ENCODE measurements at regions not wholly inside any gene's neighbourhood (a gene's known extent, or its start where the extent isn't known, plus 50 kb on each side); places are given as distances from the start of the nearest gene placed in this dataset.
"Not testable (repeated sequence)": the region's sequence is repeated elsewhere in the genome, so short reads cannot be mapped to it uniquely, and the experiment has no call there.

- DNase-seq (ENCODE audit: low spot score) = no peak
Measured at GRCh38 chr7:20520530-20520929, 94.9 kb upstream of the ABCB5 start.

DNA sequence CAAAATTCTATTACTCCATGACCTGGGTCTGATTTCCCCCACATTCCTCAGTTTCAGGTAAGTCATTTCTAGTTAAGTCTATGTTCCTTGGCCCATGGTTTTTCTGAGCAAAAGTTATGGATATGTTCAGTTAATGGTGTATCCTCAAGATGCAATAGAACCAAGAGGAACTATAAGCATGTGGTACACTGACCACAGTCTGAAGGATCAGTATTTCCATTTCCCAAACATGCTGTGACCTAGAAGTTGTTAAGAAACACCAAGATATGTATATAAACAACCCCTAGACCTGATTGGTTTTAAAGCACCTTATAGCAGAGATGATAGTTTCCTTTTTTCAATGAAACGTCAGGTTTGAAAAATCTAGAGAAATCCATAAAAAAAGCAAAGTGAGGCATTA lies 94.2 kb upstream of the ABCB5 start:
- DNase-seq (ENCODE audit: low spot score) = no peak

- no peak for DNase-seq (ENCODE audit: low spot score)
Measured at GRCh38 chr7:20529260-20529659, 86.2 kb upstream of the ABCB5 start.

- DNase-seq (ENCODE audit: low spot score) = no peak
Measured at GRCh38 chr7:20532890-20533289, 82.6 kb upstream of the ABCB5 start.

DNA sequence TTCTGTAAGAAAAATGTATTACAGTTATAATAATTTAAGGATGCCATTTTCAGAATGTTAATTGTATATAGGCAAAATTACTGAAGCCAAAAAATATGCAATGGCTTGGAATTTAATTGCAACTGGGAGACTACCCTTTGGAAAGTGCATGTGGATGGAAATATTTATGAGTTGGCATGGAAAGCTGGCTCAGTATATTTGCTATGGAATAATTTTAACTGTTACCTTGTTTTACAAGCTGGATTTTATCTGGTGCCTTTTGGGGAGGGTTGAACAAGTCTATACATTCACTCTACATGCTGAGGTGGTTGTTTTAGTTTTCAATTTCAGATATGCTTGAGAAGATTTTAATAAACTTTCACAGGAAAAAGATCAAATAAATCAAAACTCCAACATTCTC lies 80.9 kb upstream of the ABCB5 start:
- no peak for DNase-seq (ENCODE audit: low spot score)

GRCh38 chr7:20535541-20535940 lies 79.9 kb upstream of the ABCB5 start:
- no peak for DNase-seq (ENCODE audit: low spot score)

DNA sequence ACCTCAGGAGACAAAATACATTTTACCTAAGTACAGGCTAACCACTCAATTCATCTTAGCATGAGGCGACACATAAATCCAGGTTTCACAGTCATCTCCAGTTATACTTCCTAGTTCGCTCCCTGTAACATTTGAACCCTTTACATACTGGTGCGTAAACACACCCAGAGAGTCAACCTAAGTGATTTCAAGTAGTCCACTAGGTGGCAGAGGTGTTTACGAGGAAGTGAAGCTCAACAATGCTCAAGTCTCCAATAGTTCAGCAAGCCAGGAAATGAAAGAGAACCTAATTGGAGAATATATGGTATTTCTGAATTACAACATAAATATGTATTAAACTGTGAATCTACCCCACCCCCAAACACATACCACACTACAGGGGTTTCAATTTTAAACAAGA lies 76.3 kb upstream of the ABCB5 start:
- no peak for DNase-seq (ENCODE audit: low spot score)

DNA sequence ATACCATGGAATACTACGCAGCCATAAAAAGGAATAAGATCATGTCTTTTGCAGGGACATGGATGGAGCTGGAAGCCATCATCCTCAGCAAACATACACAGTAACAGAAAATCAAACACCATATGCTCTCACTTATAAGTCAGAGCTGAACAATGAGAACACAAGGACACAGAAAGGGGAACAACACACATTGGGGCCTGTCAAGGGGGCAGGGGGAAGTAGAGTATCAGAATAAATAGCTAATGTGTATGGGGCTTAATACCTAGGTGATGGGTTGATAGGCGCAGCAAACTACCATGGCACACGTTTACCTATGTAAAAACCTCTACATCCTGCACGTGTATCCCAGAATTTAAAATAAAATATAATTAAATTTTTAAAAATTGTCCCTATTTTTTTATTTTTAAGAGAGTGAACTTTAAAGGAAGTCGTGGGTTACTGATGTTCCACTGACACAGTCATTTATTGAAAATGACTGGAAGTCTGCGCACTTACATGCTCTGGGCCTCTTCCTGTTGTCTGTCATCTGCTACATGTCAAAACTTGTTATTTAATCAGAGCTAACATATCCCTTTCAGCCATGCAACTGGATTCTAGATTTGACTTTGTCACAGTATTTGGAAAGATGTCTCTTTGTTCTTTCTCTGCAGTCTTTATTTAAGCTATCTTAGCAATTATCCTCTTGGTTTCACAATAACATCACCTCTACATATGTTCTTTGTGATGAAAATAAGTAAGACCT lies 73.7 kb upstream of the ABCB5 start:
- DNase-seq (ENCODE audit: low spot score) = no peak

GRCh38 chr7:20542594-20542993 lies 72.9 kb upstream of the ABCB5 start:
- DNase-seq (ENCODE audit: low spot score) = peak; percentile 57

GRCh38 chr7:20543500-20543899 lies 72.0 kb upstream of the ABCB5 start:
- no peak for DNase-seq (ENCODE audit: low spot score)

- DNase-seq (ENCODE audit: low spot score) = no peak
Measured at GRCh38 chr7:20545016-20545415, 70.5 kb upstream of the ABCB5 start.

- DNase-seq (ENCODE audit: low spot score) = not testable (repeated sequence)
Measured at GRCh38 chr7:20546958-20547357, 68.5 kb upstream of the ABCB5 start.

DNA sequence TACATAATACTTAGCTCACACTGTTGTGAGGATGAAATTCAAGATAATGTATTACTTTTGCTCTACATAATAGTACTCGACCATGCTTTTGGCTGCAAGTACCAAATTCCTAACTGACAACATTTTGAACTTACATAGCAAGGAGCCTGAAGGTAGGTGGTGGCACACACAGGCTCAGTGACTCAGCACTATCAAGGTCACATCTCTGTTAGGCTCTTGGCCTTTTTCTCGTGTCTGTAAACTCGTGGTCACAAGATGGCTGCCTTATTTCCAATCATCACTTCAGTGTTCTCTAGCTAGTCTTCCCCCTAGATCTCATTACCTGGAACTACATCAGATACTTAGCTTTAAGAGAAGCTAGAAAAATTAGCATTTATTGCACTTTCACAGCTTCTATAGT lies 61.4 kb upstream of the ABCB5 start:
- no peak for DNase-seq (ENCODE audit: low spot score)

DNA sequence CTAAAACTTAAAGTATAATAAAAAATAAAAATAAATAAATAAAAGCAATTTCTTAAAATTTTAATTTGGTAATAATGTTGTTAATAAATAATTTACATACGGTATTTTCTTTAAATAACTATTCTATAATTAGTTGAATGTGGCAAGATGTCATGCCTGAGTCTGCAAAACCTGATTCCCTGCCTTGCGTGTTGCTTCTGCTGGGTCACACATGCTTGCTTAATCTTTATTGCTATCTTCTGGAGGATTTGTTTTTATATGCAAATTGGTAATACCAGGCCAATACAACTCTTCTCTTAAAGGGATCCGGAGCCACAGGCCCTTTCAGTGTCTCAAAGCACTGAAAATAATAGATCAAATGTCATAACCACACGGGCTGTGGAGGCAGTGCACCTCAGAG lies 59.4 kb upstream of the ABCB5 start:
- no peak for DNase-seq (ENCODE audit: low spot score)

GRCh38 chr7:20557116-20557515 lies 58.4 kb upstream of the ABCB5 start:
- DNase-seq (ENCODE audit: low spot score) = no peak

GRCh38 chr7:20558963-20559716 lies 56.3 kb upstream of the ABCB5 start:
- DNase-seq (ENCODE audit: low spot score) = no peak

DNA sequence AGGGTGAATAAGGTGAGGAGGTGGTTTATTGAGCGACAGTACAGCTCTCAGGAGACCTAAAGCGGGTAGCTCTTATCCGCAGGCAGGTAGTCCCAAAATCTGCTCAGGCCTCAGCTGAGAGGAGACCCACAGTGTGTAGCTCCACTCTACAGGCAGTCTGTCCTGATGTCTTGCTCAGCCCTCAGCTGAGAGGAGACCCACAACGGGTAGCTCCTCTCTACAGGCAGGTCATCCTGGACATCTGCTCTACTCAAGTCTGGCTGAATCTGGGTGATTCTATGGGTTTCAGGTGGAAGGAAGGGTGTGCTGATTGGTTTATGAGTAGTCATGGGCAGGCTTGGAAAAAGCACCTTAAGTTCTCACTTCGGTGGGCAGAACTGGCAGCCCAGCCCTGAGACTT lies 55.6 kb upstream of the ABCB5 start:
- DNase-seq (ENCODE audit: low spot score) = no peak

DNA sequence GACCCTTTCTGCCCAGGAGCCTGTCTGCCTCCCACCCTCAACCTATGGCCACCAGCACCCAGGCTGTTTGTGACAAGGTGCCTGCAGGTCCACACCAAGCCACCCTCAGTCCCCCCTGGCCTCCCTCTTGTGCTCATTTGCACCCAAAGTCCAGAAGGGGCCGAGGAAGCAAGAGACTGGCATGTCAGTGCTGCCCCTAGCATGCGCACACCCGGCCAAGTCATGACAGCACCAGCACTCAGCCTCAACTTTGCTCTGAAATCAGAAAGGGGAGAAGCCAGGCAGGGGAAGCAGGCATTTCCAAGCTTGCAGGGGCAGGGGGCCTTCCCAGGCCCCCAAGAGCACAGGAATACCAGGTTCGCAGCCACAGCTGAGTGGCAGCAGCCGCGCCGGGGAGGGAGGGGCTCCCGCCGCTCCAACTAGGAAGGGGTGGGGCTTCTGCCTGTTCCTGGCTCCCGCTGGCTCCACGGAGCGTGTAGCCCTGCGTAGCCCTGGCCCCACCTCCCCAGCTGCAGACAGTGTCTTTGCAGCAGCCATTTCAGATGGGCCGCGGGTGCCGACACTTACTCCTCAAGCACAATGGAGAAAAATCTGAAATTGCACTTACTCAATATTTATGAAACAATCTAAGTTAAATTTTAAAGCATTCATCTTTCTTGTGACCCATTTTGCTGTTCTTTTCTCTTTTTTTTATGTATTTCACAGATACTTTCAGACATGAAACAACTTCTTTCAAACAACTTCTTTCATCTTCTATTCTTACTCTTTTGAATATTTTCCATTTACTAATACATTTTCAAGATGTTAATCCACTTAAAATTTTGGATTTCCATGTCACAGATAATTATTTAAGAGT lies 54.9 kb upstream of the ABCB5 start:
- no peak for DNase-seq (ENCODE audit: low spot score)

DNA sequence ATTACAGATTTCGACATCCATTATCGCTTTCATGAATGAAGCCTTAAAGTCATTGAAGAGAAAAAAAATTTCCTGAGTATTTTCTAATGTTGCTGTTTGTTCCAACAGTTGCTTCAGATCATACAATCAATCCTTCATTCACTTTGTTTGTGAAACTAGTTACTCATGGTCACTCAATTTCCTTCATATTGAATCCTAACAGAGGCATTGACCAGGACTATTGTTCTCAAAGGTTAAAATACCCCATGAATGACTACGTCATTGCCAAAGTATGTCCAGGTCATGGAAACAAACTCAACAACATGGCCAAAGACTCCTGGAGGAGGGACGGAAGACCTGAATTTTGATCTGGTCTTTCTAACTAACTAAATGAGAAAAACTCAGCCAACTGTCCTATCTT lies 54.0 kb upstream of the ABCB5 start:
- no peak for DNase-seq (ENCODE audit: low spot score)

DNA sequence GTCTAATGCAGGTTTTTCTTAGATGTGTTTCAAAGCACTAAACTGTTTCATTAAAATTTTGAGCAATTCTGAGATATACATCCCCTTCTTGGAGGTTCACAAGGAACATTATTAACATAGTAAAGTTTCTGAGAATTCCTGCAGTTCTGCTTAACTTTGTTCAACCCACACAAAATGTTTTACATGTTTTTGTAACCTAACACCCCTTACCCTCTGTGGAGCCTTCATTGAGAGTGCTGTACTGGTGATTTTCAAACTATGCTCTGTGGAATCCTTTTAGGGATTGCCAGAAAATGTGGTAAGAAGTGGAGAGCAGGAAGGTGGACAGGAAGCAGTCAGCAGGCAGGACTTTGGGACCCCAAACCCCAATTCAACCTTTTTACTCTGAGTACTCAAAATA lies 53.6 kb upstream of the ABCB5 start:
- DNase-seq (ENCODE audit: low spot score) = no peak

DNA sequence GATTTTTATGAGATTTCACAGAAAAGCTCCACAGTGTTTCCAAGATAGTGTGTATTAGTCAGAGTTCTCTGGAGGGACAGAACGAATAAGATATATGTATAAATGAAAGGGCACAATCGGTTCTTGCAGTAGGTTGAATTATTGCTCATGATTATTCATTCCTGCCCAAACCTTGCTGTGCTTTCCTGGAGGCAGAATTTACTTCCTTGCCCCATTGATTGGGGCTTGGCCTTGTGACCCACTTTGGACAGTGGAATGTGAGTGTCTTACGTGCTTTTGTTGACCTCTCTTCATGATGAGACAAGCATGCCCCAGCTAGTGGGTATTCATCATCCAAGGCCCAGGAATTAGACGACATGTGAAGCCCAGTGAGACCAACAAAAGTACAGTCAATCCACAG lies 53.0 kb upstream of the ABCB5 start:
- no peak for DNase-seq (ENCODE audit: low spot score)

Measured in ureter (tissue), 1 donor.